SK-N-MC (cell line): ENCODE measurements at regions not wholly inside any gene's neighbourhood (a gene's known extent, or its start where the extent isn't known, plus 50 kb on each side); places are given as distances from the start of the nearest gene placed in this dataset.
A peak's percentile ranks its signal among the peaks of the same experiment; 100 is the strongest.
"Not testable (repeated sequence)": the region's sequence is repeated elsewhere in the genome, so short reads cannot be mapped to it uniquely, and the experiment has no call there.

Experiments
- DNase-seq: peaks from one replicate; pipeline ENCODE4 v3.0.0-alpha.2; 2011; ENCODE audit warnings: low read depth, low spot score
- H3K27ac ChIP-seq: fragments of 200-600 bp; sonication (generic); 2 replicates; pipeline ENCODE4 v1.5.1; 2016; ENCODE audit warnings: mixed run types
- H3K36me3 ChIP-seq: fragments of 200-600 bp; sonication (generic); 2 replicates; pipeline ENCODE4 v1.6.1; 2017; ENCODE audit warnings: antibody characterized with exemption, low read length, mixed read lengths; ENCODE audit not compliant: insufficient read depth
- H3K4me3 ChIP-seq: fragments of 200-600 bp; sonication (generic); 2 replicates; pipeline ENCODE4 v1.5.1; 2016
- H3K9ac ChIP-seq: fragments of 200-600 bp; sonication (generic); 2 replicates; pipeline ENCODE4 v1.8.0; 2017; ENCODE audit warnings: mixed run types, mixed read lengths; ENCODE audit not compliant: insufficient read length
- H3K9me3 ChIP-seq: fragments of 200-600 bp; sonication (generic); 2 replicates; pipeline ENCODE4 v1.6.1; 2017; ENCODE audit warnings: low read depth, mild to moderate bottlenecking, antibody characterized with exemption, low read length, moderate library complexity, mixed read lengths
- EZH2 ChIP-seq: fragments of 200-600 bp; sonication (generic); IDR thresholded peaks from one replicate; pipeline ENCODE4 v1.6.1; 2017; ENCODE audit warnings: antibody characterized with exemption
- FOXP2 ChIP-seq: optimal IDR thresholded peaks from 2 replicates; pipeline ENCODE3; 2011; ENCODE audit warnings: mild to moderate bottlenecking, moderate library complexity; ENCODE audit not compliant: insufficient read depth; ENCODE audit errors: extremely low read length, control extremely low read depth
- POLR2AphosphoS5 ChIP-seq: IDR thresholded peaks from 2 replicates; pipeline ENCODE4 v1.6.1; 2012; ENCODE audit warnings: mild to moderate bottlenecking, low read depth, low read length, borderline replicate concordance

GRCh38 chr4:123234955-123235354 is 161.6 kb upstream of the SPRY1 start:
- DNase-seq = no peak
- Histone ChIP-seq H3K27ac (no peak overlapping the region), H3K9ac (no peak overlapping the region), H3K36me3 (no peaks in the 10 kb centered on the region), H3K4me3 (no peak overlapping the region), H3K9me3 (no peaks in the 10 kb centered on the region)
- no peak for TF ChIP-seq FOXP2
- no peak for TF ChIP-seq POLR2AphosphoS5
- TF ChIP-seq EZH2 = no peak

DNA sequence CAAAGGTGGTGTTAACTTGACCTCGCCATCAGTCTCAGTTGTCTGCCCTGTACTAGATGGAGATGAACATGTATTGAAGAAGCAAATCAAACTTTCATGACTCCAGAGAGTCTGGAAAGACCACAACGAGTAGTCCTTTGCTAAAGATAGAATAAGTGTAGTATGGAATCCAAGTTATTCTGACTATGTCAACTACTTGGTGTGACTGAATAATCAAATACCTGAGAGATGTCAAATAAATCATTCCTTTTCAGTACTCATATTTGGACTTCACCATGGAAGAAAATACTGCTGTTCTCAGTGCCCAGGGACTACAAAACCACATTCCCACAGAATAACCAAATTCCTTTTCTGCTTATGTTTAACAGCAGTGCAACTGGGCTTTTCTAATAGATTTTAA is 161.2 kb upstream of the SPRY1 start:
- no peak overlapping the region for H3K9ac ChIP-seq
- no peaks in the 10 kb centered on the region for H3K36me3 ChIP-seq
- TF ChIP-seq POLR2AphosphoS5 = no peak
- no peak for TF ChIP-seq FOXP2
- no peak for TF ChIP-seq EZH2
- no peaks in the 10 kb centered on the region for H3K9me3 ChIP-seq
- no peak overlapping the region for H3K27ac ChIP-seq
- DNase-seq = no peak
- H3K4me3 ChIP-seq = no peak overlapping the region

DNA sequence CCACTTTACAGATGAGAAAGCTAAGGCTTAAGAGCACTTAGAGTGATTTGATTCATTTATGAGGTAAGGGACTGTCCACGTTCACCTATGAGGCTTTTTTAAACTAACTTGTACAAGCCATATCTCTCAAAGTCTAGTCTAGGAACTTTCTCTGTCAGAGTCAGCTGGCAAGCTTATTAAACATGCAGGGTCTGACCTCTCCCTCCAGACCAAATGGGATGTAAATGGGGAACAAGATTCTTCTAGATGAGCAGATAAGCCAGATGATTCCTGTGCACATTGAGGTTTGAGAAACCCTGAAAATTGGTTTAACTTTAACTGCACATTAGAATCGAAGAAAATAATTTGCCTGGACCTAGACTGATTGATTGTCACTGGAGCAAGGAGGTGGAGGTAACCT is 160.0 kb upstream of the SPRY1 start:
- no peak overlapping the region for H3K9ac ChIP-seq
- H3K36me3 ChIP-seq = no peaks in the 10 kb centered on the region
- no peak for TF ChIP-seq EZH2
- no peak for TF ChIP-seq POLR2AphosphoS5
- no peak for TF ChIP-seq FOXP2
- no peaks in the 10 kb centered on the region for H3K9me3 ChIP-seq
- no peak overlapping the region for H3K4me3 ChIP-seq
- no peak for DNase-seq
- H3K27ac ChIP-seq = no peak overlapping the region

DNA sequence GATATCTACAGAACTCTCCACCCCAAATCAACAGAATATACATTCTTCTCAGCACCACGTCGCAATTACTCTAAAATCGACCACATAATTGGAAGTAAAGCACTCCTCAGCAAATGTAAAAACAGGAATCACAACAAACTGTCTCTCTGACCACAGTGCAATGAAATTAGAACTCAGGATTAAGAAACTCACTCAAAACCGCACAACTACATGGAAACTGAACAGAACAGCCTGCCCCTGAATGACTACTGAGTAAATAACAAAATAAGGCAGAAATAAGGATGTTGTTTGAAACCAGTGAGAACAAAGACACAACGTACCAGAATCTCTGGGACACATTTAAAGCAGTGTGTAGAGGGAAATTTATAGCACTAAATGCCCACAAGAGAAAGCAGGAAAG is 156.3 kb upstream of the SPRY1 start:
- H3K36me3 ChIP-seq, H3K27ac ChIP-seq, H3K4me3 ChIP-seq, H3K9ac ChIP-seq, H3K9me3 ChIP-seq, DNase-seq: not testable (repeated sequence)

DNA sequence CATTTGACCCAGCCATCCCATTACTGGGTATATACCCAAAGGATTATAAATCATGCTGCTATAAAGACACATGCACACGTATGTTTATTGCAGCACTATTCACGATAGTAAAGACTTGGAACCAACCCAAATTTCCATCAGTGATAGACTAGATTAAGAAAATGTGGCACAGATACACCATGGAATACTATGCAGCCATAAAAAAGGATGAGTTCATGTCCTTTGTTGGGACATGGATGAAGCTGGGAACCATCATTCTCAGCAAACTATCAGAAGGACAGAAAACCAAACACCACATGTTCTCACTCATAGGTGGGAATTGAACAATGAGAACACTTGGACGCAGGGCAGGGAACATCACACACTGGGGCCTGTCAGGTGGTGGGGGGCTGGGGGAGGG is 153.4 kb upstream of the SPRY1 start:
- H3K27ac ChIP-seq, H3K9ac ChIP-seq, H3K4me3 ChIP-seq, H3K36me3 ChIP-seq, H3K9me3 ChIP-seq, DNase-seq: not testable (repeated sequence)

- H3K9ac ChIP-seq = no peak overlapping the region
- H3K4me3 ChIP-seq = no peak overlapping the region
- no peak for TF ChIP-seq FOXP2
- no peak for TF ChIP-seq EZH2
- TF ChIP-seq POLR2AphosphoS5 = no peak
- no peak for DNase-seq
- no peak overlapping the region for H3K27ac ChIP-seq
- H3K36me3 ChIP-seq = no peaks in the 10 kb centered on the region
- no peaks in the 10 kb centered on the region for H3K9me3 ChIP-seq
These were observed 152.5 kb upstream of the SPRY1 start for GRCh38 chr4:123244137-123244536.

- H3K4me3 ChIP-seq = no peak overlapping the region
- no peak for DNase-seq
- H3K9me3 ChIP-seq = no peaks in the 10 kb centered on the region
- TF ChIP-seq FOXP2 (no peak), EZH2 (no peak), POLR2AphosphoS5 (no peak)
- H3K27ac ChIP-seq = no peak overlapping the region
- no peaks in the 10 kb centered on the region for H3K36me3 ChIP-seq
- H3K9ac ChIP-seq = no peak overlapping the region
These were observed 150.5 kb upstream of the SPRY1 start for GRCh38 chr4:123246085-123246484.

DNA sequence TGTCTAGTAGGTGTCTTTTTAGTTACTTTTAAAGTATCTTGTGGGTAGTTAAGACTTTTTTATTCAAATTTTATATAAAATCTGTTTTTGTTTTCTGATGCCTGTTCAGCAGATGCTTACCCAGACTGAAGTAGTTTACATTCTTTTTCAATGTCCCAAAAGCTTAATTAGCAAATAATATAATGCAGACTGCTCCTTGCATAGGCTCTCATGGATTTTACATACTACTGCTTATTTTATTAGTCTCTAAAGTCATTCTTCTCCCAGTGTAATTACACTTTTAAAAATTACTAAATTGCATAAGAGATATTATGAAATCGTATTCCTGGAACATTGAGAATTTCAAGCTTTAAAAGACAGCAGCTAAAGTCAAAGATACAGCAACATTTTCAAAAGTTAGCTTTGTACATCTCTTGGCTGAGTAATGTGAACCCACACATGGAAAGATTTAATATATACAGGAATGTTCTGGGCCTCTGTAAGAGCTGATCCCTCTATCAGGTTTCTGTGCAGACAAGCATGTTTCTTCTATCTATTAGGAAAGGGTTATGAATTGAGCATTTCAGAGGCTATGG is 148.4 kb upstream of the SPRY1 start:
- DNase-seq = peak; percentile 40
- H3K4me3 ChIP-seq = no peak overlapping the region
- no peaks in the 10 kb centered on the region for H3K36me3 ChIP-seq
- H3K9me3 ChIP-seq = no peaks in the 10 kb centered on the region
- no peak for TF ChIP-seq FOXP2
- TF ChIP-seq POLR2AphosphoS5 = no peak
- no peak for TF ChIP-seq EZH2
- H3K9ac ChIP-seq = no peak overlapping the region
- H3K27ac ChIP-seq = 0 out of 2 replicates have a peak overlapping the region, but pooled peaks have one; percentile 7

- no peak for DNase-seq
- no peaks in the 10 kb centered on the region for H3K36me3 ChIP-seq
- no peak overlapping the region for H3K4me3 ChIP-seq
- no peak overlapping the region for H3K9ac ChIP-seq
- H3K9me3 ChIP-seq = no peaks in the 10 kb centered on the region
- no peak overlapping the region for H3K27ac ChIP-seq
- TF ChIP-seq FOXP2 = no peak
- TF ChIP-seq EZH2 = no peak
- no peak for TF ChIP-seq POLR2AphosphoS5
These were observed 146.8 kb upstream of the SPRY1 start for GRCh38 chr4:123249821-123250220.

GRCh38 chr4:123250843-123251242 is 145.8 kb upstream of the SPRY1 start:
- Histone ChIP-seq H3K9me3 (no peaks in the 10 kb centered on the region), H3K4me3 (no peak overlapping the region), H3K27ac (no peak overlapping the region; the same call in 1 of the 2 replicates), H3K36me3 (no peaks in the 10 kb centered on the region), H3K9ac (no peak overlapping the region)
- TF ChIP-seq FOXP2 = no peak
- TF ChIP-seq EZH2 = no peak
- TF ChIP-seq POLR2AphosphoS5 = no peak
- no peak for DNase-seq

- Histone ChIP-seq H3K36me3 (no peaks in the 10 kb centered on the region), H3K9ac (no peak overlapping the region), H3K9me3 (no peaks in the 10 kb centered on the region), H3K4me3 (no peak overlapping the region), H3K27ac (no peak overlapping the region)
- no peak for TF ChIP-seq POLR2AphosphoS5
- TF ChIP-seq EZH2 = no peak
- no peak for TF ChIP-seq FOXP2
- DNase-seq = no peak
These were observed 140.6 kb upstream of the SPRY1 start for GRCh38 chr4:123255971-123256370.
